Putamen (tissue), 1 donor: ENCODE measurements at regions not wholly inside any gene's neighbourhood (a gene's known extent, or its start where the extent isn't known, plus 50 kb on each side); places are given as distances from the start of the nearest gene placed in this dataset.

ENCODE experiments used
- DNase-seq: peaks from one replicate; pipeline ENCODE4 v3.0.0-alpha.2; 2016; ENCODE audit warnings: low spot score

DNA sequence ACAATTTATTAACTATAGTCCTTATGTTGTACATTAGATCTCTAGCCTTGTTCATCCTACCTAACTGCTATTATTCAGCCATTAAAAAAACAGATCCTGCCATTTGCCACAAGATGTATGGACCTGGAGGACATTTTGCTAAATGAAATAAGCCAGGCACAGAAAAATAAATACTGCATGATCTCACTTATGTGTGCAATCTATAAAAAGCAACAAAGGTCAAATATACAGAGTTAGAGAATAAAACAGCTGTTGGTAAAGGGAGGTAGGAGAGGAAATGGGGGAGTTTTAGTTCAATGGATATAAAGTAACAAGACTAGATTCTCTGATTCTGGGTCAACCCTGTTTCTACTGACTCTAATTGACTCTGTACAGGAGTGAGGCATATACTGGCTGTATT is 103.3 kb upstream of the FAM9C start:
- DNase-seq, result no peak

DNA sequence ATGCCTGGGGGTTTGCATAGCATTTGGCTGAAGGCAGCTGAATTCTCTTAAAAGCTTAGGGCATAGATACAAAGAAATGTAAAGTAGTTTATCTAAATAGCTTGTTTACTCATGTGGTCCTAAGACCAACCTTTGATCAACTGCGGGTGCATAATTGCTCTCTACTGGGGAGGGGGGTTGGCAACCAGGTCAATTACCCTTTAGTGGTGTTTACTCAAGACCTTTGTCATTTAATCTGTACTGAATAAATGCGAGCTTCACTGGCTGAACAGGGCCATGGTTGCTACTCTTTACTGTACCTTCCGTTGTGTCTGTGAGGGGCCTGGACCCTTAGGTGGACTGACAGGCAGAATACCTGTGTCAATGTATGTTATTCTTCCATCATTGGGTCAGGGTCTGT is 102.7 kb upstream of the FAM9C start:
- DNase-seq, result no peak

DNA sequence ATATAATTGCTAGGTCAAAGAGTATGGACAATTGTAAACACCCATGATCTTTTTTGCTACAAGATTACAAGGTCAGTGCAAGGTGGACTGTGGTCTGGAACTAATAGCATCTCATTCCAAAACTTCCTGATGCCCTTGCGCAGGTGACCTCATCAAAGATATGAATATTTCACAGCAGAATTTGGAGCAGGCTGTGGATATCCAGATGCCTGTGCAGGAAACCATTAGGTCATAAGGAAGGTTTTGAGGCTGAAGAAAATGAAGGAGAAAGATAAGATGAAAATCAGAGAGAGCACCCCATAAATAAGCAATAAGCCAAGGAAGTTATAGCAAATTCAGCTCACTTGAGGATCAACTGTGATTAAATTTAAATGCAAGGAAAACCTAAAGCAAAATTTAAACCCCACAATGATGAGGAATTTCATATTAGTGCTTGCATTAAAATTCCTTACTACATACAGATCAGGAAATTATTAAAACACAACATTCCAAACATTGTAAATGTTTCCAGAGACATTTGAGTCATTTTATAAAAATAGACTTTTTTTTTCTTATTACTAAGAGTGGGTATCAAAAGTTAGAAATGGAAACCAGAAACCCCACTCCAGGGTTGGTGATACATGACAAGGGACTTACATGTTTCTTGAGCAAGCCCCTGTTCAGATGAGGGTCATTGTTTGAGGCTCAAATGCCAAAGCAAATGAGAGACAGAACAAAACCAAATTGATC is 100.7 kb upstream of the FAM9C start:
- no peak for DNase-seq

DNA sequence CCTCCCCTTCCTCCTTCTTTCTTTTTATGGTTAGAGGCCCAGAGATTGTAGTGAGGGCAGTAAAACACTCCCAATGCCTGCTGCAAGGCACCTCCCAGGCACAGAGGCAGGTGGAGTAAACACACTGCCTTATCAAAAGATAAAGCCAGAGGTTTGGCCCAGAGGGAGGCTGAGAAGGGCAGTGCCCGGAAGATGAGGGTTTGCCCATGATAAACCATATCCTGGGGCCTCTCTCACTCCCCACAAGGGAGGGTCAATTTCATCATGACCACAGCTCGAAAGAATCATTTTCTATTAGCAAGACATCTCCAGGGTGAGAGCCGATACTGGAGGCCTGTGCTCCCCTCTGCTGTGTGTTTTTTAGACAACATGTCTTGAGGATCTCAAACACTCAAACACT is 98.5 kb upstream of the FAM9C start:
- DNase-seq, result no peak

DNA sequence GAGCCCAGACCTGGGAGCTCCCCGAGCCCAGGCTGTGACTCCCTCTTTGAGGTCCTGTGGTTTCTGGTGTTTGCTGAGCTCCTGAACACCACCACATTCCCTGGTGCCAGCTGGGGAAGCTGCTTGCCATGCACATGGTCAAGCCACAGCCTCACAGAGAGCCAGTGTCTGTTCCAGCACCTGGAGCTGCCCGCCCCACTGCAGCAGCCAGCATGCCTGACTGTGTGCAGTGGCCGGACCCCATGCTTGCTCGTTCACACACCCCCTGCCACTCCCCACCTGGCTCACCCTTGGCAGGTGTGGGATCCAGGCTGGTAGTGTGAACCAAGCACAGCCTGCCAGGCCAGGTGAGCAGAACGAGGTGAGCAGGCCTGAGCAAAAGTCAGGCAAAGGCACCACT is 95.6 kb upstream of the FAM9C start:
- no peak for DNase-seq

DNA sequence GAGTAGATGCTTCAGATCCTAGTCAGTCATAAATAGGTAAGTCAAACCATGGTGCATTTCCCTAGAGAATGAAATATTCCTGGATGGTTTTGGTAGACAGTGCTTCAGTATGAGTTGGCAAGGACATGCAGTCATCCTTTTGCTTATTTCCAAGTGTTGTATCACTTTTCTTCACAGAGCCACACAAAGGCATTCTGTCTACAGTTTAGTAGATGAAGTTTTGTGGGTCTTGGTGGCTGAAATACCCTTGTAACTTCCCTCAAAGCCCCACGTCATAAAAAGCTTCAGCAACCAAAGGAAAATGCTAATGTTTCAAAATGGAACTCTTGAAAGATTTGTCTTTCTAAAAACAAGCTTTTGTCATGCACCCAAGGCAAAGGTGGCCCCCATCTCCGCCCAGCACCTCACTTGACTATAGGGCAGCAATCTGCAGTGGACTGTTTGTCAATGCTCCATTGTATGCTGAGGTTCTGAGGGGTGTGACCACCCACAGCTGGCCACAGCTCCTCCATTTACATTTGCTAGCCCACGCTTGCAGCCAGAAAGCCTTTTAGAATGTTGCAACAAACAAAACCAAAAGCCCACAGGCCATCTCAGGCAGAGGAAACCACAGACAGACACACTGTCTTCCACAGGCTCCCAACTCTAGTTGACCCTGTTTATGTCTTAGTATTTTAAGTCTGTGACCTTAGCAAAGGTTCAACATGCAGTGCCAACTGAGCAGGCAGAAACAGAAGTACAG is 87.1 kb upstream of the FAM9C start:
- DNase-seq, result peak; percentile 39

DNA sequence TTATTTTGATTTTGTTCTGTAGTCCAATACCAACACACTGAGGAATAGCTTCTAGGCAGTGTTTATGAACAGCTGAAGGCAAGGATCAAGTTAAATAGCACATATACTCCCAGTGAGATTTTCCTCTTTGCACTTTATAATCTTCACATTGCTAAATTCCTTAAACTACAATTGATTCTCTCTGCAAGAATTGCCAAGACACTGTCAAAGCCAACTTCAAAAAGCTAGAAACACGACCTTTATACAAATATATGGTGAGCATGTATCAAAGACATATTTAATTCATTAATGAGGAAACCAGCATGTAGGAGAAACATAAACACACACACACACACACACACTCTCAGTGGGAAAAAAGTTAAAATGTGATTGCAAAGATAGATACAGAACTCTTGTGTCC is 86.4 kb upstream of the FAM9C start:
- DNase-seq, result no peak

DNA sequence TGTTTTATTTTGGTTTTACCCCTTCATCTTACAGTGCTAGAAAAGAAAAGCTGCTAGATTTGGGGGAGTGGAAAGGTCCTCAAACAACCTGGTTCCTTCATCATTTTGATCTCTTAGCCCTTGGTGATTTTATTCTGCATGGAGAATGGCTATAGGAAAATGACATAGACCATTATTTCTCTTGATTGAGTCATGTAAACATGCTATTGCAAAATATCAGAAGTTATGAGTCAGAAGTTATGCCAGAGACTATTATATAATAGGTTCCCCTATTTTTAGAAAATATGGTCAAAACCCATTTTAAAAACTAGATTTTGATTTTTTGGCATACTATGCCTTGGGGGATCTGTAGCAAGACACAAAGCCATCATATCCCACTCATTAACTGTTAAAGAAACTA is 83.7 kb upstream of the FAM9C start:
- no peak for DNase-seq

DNA sequence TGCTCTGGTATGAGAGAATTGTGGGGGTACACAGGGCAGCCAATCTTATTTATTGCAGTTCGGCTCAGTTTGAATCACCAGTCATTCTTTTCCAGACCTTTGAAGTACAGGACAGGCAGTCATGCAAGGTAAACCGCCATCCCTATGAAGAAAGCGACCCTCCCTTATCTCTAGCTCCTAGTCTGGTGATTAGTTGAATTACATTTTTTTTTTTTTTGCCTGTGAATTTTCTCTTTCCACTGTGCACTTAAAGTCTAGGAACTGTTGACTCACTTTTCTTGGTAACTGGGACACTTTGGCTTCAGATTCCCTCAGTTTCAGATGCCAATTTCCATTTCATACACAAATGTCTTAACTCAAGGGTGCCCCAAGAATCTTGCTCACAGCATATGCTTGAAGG is 82.4 kb upstream of the FAM9C start:
- DNase-seq, result no peak

DNA sequence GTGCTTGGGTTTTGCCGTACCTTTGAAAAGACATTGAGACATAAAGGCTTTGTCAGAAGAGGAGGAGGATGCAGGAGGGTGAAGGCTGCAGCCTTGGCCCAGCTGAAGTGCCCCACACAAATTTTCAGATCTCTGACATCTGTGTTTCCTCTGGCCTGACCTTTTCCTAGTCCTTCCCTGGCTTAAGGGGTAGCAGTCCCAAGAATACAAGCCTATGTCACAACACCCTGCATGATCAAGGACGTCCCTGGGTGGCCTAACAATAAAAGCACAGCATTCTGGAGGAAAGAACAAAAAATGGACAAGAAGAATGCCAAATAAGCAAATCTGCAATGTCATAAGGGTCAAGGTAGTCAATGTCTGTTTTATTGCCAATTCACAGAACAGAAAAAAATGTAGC is 80.8 kb upstream of the FAM9C start:
- no peak for DNase-seq

DNA sequence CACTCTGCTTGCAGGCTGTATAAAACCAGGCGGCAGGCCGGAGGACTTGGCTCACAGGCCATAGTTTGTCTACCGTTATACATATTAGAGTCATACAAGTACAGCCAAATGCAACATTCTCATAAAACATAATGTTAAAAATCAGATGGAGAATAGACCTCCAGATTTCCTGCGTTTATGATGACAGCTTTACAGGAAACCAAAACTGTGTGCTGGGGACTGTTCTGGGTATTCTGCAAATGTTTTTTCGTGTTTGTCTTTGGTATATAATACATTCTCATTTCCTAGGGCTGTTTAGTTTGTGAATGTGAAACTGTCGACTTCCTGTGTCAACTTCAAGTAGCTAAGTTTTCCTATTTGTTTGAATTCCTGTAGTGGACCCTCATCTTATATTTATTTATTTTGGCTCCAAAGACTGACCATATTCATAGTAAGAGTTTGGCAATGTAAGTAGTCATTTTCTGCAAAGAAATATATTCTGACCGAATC is 79.5 kb upstream of the FAM9C start:
- no peak for DNase-seq

DNA sequence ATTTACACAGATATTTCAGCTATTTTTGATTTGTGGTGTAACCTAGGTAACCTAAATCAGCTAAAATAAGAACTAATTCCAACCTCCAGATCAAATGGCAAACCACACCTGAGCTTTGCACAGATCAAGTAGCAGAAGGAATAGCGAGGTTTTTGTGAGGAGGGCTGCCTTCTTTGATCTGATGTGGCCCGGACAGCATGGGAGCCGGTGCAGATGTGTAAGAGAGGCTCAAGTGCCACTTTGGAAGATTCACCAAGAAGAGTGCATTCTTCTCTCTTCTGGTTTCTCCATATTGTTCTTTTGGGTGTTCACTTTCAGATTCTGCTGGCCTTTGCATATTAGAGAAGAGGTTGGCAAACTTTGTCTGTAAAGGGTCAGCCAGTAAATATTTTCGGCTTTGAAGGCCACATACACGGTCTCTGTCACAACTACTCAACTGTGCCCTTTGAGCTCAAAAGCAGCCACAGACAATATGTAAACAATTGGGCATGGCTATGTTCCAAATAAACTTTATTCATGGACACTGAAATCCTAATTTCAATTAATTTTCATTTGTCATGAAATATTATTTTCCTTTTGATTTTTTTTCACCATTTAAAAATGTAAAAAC is 78.9 kb upstream of the FAM9C start:
- DNase-seq, result no peak

DNA sequence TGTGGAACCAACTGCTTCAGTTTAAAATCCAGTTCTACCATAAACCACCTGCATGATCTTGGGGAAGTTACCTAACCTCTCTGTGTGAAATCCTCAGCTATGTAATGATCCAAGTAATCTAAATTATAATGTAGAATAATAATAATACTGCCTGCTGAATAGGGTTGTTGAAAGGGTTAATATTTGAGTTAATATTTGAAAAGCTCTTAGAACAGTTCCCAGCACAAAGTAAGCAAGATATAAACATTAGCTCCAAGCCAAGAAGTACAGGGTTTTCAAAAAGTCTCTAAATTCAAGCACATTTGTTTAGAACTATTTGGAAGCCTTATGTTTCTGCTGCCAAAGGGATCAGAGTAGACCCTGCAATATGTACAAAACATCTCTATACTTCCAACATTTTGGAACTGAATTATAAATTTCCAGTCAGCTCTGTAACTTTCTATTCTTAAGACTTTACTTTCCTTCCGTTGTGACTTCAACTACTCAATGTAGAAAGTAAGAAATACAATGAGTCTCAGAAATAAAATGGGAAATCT is 76.7 kb upstream of the FAM9C start:
- no peak for DNase-seq

DNA sequence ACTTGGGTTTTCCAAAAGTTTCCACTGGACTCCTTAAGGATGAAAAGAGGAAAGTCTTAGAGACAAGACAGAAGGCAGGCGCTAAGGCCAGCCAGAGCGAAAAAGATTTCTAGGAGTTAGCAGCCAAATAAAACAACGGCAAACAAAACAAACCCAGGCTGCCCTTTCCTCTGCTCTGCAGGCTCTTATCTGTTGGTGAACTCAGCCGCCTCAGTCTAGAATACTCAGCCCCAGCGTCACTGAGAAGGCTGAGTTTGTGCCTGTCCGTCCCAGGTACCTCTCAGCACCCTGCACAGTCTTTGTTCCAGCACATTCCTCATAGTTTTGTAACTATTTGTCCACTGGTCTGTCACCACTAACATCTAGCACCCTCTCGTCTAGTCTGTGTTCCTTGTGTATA is 75.6 kb upstream of the FAM9C start:
- no peak for DNase-seq

DNA sequence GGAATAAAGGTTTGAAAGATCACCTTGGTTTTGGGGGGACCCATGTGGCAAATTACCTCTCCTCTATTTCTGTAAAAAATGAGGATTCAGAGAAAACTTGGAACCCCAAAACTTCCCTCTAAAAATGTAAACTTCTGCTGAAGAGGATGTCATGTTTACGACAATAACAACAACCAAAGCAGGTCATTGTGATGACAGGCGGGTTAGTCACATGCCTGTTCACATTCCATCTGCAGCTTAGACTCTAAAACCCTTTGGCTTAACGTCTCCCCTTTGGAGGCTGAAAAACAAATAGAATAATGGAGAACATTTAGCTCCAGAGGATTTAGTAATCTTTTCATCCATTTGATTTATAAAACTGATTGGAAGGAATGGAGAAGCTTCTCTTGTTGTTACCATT is 75.0 kb upstream of the FAM9C start:
- no peak for DNase-seq

DNA sequence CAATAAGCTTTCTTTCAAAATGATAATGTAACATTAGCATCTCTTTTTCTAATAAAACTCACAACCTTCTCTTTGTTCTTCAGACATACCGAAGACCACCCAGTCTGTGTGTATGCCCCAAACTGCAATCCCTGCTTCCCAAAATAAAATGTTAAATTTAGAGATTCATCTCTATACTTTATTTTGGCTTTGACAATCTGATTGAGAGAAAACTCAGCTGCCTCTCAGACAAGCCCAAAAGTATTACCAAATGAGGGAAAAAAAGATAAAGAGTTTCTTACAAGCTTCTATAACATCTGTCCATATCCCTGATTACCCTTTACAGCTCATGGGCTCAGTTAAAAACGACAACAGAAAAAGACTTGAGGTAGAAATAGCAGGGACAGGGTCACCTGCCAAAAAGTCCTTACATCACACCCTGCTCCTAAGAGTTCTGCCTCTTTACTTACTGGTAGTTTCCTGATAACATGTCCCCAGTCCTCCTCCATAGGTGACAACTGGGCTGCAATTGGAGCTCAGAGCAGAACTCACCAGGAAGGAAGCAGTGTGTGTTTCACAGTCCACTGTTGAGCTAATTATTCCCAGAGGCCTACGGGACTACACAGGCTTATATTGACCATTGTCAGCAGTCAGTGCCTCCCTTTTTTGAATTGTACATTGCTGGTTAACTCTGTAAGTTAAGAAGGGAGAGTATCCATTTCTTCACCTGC is 70.9 kb upstream of the FAM9C start:
- no peak for DNase-seq

DNA sequence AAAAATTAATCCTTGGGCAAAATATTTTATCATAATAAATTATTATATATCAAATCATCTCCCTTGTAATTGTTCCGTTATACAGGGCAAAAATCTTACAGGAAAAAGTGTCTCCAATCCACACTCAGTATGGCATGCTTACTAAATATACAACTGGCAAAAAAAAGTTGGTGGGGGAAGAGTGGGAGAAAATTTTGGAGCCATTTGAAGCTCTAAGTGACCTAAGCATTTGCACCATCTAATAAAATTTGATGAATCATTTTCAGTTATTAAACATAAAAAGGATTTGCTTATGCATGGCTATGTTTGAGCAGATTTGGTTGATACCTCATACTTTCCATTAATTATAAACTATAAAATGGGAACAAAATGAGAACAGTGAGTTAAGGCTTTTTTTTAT is 68.1 kb upstream of the FAM9C start:
- no peak for DNase-seq

DNA sequence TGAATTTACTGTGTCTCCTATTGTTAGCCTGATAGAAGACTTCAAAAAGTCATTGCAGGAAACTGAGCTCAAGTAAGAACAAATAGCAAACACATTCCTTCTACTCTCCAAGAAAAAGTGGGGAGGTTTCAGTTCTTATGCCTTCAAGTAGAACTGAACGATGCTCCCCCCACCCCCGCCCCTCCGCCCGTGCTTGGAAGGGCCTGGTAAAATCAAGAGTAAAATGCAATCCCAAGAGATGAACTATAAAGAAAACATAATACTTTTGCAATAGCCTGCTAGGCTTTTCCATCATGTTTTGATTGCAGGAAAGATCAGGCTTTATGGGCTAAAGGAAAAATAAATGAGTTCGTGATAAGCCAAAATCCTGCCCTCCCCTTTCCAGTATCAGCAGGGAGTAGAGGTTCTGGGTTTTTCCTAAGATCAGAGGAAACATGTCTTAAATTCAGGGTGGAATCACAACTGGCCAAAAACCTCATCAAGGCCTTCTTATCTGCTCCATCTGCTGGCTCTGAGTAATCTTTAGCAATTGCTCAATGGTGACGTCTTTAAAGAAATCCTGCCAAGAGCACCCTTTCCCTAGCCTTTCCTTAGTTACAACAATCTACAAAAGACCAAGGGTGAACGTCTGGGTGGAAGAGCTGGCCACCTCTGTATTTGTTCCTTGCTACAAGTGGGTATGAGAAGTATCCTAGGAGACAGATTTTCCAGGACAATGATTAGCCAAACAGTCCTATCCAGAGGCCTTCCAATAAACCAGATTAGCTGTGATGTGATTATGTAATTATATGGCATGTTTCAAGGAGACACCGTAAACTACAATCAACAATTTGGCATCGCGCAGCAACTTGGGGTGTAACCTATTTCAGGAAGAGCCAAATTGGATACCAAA is 66.3 kb upstream of the FAM9C start:
- no peak for DNase-seq

DNA sequence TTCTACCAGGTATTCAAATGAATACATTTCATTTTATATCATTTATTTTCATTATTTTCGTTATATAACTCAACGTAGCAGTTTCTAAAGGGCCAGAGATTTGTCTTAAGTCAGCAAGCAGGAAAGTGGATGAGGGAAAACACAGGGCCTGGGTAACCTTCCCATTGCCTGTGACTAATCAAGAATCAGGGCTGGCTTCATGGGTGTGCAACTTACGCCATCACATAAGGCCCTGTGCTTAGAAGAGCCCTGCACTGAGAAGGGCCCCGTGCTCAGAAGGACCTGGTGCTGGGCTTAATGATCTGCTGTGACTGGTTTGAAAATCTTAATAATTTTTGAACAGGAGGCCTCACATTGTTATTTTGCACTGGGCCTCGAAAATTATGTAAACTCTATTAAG is 65.4 kb upstream of the FAM9C start:
- DNase-seq, result no peak

DNA sequence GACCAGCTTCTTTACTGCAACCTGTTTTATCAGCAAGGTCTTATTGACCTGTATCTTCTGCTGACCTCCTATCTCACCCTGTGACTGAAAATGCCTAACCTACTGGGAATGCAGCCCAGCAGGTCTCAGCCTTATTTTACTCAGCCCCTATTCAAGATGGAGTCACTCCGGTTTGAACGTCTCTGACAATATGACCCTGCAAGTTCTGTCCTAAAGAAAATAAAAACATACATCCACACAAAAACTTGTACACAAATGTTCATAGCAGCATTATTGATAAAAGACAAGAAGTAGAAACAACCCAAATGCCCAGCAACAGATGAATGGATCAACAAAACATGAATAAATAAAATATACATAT is 59.5 kb upstream of the FAM9C start:
- DNase-seq, result no peak

DNA sequence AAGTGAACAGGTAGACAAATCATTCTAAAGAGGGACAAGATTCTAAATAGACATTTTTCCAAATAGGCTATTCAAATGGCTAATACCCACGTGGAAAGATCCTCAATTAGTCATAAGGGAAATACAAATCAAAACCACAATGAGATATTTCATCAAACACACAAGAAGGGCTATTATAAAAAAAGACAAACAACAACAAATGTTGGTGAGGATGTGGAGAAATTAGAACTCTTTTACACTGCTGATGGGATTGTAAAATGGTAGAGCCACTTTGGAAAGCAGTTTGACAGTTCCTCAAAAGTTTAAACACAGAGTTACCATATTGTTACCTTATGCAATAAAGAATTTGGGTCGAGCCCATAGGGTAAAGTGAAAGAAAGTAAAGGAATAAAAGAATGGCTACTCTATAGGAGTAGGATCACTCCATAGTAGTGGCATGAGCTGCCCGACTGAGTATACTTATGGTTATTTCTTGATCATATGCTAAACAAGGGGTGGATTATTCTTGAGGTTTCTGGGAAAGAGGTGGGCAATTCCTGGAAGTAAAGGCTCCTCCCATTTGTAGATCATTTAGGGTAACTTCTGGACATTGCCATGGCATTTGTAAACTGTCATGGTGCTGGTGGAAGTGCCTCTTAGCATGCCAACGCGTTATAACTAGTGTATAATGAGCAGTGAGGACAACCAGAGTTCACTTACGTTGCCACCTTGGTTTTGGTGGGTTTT is 58.9 kb upstream of the FAM9C start:
- DNase-seq, result no peak
